Limb (tissue), 2 donors: ENCODE measurements at regions not wholly inside any gene's neighbourhood (a gene's known extent, or its start where the extent isn't known, plus 50 kb on each side); places are given as distances from the start of the nearest gene placed in this dataset.

Experiments used
- DNase-seq, 2 donors: peaks; one replicate each; pipeline ENCODE4 v3.0.0-alpha.2; 2016; ENCODE audit errors: extremely low spot score in 2 of 2

DNA sequence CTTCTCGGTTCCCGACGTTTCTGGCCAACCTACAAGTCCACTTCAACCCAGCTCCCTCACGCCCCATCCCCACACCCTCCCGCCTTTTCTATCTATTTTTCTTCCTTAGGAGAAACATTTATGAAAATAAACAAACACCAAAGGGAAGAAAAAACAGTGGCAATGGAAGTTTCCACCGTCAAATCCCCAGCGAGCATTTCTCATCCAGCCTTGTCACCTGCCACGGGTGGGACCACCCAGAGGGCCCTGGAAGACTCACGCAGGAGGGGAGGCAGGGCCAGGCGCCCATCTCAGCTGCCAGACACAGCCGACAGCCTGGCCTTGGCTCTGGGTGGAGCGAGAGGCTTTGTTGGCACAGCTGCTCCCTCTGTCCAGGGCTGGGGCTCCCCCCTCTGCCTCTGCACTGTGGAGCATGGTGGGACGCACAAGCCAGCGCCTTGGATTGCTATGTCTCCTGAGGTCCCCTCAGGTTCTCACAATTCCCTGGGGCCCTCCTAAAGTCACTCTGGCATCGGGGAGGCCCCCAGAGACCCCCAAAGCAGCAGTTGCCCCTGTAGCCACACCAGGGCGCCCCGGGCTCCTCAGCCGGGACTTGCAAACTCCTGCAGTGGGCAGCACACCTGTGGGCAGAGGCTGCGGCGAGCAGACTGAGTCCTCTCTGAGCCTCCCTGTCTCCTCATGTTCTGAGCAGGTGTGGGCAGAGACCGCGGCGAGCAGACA is 395.7 kb upstream of the SALL3 start:
- no peak for DNase-seq

DNA sequence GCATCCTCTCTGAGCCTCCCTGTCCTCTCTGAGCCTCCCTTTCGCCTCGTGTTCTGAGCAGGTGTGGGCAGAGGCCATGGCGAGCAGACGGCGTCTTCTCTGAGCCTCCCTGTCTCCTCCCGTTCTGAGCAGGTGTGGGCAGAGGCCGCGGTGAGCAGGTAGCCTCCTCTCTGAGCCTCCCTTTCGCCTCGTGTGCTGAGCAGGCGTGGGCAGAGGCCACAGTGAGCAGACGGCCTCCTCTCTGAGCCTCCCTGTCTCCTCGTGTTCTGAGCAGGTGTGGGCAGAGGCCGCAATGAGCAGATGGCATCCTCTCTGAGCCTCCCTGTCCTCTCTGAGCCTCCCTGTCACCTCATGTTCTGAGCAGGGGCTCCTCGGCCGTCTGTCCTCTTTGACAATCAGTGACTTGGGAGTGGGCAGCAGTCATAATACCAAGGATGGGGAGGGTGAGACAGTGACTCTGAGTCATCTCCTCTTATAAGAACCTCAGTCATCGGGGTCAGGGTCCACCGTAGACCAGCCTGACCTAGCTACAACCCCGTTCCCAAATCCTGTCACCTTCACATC is 395.1 kb upstream of the SALL3 start:
- no peak for DNase-seq

DNA sequence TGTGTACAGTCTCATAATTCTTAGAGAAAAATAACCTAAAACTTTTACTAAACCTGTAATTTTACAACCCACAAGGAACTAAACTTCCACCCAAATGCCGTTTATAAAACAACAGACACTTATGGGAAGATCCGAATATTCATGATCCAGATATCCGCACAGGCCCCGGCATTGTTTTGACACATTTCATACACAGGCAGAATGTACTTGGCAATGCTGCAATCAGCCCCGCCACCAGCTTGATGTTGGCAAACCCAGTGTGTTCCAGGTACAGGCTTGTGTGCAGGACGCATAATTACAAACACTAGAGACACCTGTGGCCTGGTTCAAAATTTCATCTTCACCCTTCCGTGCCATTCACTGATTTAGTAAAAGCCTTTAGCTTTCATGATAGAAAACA is 393.0 kb upstream of the SALL3 start:
- no peak for DNase-seq

DNA sequence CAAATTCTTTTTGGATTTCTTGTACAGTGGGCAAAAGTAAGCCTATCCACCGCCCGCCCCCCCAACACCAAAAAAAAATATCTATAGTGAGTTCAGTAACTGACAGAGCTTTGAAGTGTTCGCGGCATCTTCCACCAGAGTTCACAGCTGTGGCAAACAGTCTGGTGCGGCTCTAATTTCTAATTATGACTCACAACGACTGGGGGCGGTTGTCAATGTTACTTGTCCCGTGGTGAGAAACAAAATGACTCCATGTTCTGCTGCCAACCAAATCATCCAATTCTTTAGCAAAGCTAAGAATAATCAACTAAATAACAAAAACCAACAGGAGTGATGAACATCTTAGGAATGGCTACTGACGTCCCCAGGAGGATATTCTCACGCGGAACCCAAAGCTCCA is 392.5 kb upstream of the SALL3 start:
- no peak for DNase-seq

DNA sequence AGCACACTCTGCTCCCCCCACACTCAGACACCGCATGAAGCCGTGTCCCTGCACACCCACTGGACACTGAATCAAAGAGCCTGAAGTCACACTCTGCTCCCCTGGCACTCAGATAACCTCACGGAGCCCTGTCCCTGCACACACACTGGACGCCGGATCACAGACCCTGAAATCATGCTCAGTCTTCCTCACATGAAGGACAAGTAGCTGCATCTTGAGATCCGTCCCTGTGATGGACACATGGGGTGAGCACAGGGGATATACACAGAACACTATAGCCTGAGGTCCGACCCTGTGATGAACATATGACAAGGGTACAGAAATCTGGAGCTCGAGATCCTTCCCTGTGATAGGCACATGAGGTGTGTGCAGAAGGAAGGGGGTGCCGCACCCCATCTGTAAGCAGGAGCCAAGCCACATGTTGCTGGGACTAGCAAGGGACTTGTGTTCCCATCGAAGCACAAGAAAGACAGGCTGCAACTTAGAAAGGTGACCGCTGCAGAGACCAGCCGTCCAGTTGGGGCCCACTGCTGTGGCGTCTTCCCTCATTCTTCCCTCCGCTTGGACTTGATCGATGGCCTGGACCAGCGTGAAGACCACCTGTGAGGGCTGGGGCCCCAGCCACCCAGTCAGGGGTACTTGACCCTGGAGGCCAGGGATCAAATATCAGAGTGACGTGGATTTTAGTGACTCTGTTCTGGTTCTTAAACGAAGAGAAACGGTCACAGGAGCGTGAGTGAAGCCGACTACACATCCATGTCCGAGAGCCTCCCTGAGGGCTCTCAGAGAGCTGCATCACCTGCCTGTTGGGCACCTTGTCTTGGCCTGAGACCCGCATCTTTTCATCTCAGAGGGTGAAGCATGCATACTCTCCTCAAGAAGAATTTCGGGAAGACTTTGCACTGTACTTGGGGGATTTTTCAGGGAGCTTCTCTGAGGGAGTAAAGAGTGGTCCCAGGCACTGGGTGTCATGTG is 391.7 kb upstream of the SALL3 start:
- DNase-seq, result no peak

DNA sequence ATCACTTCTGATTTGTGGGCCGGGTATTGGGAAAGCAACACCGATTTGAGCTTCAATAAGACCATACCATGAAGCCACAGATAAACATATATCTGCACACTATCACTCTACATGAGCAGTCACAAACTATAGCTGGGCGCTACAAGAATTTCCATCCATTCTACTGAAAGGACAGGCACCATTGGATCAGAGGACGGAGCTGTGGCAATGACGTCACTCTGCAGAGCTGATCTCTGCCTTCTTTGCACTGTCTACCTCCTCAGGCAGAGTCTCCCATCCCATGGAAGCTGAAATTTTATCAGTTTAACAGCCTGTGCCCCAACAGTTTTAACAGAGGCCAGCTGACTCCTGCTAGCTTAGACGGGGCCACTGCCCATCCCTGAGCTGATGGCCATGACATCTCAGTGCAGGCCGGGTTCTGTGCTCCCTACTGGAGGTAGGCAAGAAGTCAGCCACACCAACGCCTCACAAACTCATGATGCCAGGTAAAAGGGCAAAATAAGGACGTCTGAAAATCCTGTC is 389.6 kb upstream of the SALL3 start:
- DNase-seq, result no peak

DNA sequence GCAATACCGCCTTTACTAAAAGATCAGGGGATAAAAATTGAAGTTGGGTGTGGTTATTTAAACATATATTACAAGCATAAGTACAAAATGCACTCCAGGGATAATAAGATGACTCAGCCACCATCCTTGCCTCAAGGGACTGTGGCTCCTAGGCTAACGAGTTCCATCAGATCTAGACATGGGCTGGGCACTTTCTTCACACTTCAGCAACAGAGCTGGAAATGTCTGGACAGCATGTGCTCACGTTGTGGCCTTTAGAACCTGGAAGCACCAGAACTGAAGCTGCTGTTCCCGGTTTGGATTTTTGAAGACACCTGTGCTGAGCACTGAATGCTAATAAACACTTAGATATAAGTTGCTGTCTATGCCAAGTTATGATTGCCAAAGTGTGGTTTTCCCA is 384.2 kb upstream of the SALL3 start:
- DNase-seq, result no peak

DNA sequence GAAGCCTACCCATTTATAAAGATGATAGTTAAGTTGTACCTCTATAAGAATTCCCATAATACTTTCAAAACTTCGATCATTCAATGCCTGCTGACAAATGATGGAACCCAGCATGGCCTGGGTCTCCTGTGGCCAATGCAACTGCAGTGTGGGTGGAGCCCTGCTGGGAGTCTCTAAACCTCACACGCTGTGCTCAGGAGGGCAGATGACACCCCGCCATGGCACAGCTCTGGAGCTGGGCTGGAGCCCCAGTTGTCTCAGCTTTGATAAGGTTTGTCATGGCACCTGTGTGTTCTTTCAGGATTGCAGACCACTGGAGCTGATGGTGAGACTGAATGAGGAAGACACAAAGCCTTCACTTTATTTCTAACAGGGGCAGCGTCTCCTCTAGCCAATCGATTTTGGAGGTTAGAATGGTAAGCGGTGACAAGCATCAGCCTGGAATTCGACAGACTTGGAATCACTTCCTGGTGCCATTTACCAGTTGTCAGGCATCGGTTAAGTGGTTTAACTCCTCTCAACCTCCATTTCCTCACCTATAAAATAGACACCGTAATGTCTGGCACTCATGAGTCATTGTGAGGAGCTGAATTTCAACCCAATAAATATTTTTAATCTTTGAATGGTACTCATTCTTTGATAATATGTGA is 383.6 kb upstream of the SALL3 start:
- DNase-seq, result no peak

DNA sequence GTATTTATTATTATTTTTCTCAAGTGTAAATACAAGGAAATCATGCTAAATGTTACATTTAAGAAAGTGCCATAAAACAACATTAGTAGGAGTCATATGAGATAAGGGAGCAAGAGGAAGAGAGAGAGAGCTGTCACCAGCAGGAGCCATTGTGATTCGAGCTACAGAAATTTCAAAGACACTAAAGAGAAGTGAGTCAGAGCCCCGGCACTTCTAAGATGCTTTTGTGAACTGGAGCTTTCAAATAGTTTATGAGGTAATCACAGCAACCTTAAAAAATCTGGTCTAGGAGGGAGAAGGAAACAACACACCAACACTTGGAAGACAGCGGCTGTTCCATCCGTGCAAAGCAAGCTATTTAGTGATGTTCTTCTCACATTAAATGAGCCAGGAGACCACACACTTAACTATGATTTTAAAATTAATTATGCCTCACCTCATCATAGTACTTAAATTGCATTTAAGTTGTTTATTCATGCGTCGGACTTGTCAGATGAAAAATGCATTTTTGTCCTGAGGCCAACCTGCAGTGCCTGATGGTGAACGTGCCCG is 382.7 kb upstream of the SALL3 start:
- DNase-seq, result no peak

DNA sequence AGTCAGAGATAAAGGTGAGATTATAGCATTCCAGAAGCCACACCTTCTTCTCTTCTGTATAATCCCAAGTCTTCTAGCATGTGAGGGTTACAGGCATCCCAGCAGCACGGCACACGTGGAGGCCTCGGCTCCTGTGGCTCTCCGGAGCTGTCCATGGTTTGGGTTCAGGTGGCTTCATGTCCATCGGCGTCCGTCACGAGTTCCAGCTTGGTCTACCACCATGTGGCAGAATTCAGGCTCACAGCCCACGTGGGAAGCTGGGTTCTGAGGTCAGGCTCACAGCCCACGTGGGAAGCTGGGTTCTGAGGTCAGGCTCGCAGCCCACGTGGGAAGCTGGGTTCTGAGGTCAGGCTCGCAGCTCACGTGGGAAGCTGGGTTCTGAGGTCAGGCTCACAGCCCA is 378.3 kb upstream of the SALL3 start:
- DNase-seq, result no peak

DNA sequence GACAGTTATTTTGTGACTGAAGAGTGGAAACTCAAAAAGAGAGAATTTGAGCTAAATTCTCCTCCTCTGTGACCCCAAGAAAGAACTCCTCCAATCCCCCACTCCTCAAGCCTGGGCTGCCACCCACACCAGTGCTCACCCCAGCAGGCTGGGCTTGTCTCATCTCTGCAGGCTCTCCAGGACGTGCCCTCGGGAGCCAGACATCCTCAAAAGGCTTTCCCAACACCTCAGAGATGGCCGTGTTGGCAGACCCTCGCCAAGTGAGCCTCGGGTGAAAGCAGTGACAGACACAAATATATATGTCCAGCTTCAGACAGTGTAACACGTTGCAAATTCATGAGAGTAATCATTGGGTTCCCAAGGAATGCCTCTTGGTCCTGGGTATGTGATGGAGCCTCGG is 377.7 kb upstream of the SALL3 start:
- DNase-seq, result no peak

DNA sequence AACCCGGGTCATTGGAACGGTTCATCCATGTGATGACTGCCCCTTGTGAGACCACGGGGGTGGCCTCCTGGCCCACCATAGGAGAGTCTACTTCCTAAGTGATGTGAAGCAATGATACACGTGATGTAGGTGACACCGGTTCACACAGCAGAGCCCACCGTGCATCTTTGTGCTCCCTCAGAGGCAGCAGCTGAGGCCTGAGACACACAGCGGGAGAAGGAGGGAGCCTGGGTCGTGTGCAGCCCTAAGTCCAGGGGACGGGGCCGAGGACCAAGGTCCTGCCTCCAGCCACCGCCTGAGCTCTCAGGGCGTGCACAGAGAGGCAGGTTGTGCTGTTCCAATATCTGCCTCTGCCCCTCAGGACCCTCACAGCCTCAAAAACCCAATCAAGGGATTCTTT is 377.2 kb upstream of the SALL3 start:
- no peak for DNase-seq

DNA sequence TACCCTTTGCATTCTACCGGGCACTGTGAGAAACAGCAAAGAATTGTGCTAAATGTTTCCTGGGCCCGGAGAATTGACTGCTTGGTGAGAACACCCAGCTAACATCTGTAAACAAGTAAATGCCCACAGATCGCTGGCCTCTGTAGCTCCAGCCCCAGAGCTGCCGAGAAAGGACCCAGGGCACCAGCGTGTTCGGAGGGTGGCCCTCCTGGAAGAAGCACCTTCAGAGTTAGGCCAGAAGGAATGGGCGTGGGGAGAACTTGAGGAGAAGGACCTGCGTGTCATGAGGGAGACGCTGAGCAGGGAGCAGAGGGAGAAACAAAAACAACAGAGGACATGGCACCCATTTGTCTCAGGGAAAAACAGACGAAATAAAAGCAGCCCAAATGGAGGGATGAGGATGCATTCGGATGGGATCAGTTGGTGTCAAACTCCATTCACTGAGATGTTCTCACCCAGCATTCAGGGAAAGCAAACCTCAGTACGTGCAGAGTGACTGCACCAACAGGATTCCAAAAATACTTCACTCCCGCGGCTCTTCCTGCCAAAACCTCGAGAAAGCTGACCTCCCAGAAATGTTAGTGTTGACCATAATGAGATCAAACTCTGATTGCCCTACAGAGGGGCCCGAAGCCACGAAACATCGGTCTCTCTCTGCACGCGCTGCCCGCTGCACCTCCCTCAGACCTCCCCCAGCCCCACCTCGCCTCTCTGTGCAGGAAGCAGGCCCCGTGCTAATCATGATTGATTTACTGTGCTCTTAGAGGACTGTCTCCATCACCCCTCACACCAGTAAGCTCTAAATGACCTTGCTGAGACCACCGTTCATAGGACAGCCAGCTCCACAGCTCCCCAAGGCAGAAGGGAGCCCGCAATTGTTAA is 376.3 kb upstream of the SALL3 start:
- DNase-seq, result no peak

DNA sequence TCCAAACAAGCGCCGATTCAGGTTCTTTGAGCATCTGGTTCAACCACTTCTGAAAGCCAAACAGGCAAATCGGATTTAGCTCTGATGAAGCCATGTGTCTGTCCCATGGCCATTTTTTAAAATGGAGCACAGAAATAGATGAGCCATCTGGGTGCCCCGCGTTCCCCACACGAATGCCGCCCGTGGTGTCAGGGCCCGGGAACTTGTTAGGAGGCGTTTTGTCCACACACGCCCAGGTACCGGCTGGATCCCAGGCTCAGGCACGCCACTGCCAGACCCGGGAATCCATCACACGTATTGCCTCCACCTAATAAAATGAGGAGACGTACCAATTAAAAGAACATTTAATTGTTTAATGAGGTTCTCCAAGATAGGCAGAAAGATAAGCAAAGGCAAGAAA is 374.4 kb upstream of the SALL3 start:
- DNase-seq, result no peak

DNA sequence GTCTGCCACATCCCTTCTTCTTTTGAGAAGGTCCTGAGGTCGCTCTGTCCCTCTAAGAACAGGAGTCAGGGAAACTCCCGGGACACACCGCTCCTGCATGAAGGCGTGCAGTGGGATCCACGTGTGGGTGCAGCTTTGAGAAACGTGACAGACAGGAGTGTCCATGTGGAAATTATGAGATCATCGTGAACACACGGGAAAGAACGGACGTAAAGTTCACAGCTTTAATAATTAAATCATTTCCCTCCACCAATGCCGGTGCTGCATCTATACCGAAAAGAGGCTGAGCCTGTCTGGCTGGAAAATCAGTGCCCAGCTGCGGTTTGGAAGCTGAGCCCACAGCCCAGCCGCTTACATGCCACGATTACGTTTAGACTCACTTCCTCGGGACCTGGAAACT is 372.4 kb upstream of the SALL3 start:
- DNase-seq, result no peak

DNA sequence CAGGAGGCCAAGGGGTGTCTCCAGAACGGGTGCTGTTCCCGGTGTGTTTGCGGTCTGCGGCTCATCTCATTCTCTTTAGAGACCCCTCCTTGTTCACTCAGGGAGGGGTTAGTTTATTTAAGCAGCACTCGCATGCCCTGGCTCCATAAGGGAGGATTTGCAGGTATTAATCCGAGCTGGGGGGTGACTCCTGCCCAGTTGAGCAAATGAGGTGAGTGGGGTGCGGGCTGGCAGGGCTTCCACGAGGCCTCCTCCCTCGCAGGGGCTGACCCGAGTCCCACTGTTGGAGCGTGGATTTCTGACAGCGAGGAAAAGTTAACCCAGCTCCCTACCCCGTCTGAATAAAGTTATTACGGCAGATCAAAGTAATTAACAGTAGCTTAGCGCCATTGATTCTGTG is 371.8 kb upstream of the SALL3 start:
- DNase-seq, result no peak

DNA sequence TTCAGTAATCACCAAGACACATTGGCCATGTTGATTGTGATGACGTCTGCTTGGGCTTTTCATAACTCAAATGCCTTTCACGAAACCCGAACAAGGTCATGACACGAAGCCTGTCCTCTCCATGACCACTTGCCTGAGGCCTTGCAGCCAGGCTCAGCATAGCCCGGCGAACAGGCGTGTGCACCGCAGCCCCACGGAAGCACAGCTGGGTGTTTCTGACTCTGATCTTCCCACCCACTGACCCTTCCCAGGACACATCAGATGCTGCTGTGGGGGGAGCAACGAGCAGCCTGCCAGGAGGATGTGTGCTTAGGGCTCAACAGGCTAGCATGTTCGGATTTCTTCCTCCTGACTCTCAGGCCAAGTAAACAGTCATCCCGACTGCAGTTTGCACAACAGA is 369.4 kb upstream of the SALL3 start:
- DNase-seq, result no peak

DNA sequence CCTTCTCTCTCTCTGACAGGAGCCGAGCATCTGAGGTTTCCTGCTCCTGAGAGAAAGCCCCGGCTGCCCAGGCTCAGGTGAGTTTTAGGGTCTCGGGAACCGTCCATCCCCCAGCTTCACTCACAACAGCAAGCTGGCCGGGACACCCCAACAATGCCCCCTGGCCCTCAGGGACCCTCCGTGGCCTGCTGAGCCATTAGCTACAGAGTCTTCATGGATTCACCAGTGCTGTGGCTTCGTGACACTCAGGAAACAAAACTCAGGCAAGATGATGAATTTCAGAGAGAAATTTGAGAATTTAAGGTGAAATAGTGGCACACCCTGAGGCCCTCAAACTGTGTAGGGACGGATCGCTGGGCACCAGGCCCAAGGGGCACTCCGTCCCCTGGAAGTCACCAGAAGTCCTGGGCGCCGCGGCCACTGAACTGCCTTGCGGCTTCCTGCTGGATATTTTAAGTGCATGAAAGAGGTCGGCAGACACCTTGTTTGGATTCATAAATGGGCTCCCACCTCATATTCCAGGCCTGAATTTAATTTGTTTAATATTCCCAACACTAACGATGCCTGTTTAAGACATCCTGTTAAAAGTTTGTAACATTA is 368.3 kb upstream of the SALL3 start:
- DNase-seq, result peak in 1 of 2 donors; percentile 14

DNA sequence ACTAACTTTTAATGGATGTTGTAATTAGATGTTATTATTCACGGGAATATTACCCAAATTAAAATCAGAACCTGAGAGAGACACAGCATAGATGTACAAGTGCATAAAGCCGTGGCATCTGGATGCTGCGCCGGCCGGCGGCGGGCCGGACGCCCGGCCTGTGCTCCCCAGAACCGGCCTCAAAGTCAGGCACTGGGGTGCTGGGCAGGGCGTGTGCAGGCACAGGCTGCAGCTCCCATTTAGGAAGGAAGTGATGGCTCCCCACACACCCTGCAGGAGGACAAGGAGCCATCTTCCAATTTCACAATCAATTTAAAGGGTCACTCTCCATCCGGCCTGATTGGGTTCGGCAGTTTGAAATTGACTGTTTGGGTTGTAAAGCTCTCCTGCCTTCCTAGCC is 367.7 kb upstream of the SALL3 start:
- DNase-seq, result no peak

DNA sequence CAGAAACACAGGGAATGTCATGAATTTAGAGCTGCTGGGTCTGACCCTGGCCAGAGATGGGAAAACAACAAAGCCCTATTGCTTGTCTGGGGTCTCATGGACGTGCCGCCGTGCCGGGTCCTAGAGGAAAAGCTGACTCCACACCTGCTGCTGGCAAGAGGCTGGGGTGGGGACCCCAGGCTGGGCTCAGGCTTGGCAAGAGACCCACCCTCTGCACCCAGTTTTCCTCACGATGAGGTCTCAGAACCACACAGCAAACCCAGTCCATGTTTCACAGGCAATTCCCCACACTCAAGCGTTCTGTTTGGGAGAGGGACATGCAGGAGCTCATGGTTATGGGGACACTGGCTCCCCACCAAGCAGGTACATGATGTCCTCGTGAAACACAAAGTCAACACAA is 367.3 kb upstream of the SALL3 start:
- no peak for DNase-seq
